Transverse colon (tissue), 4 donors: ENCODE measurements at regions not wholly inside any gene's neighbourhood (a gene's known extent, or its start where the extent isn't known, plus 50 kb on each side); places are given as distances from the start of the nearest gene placed in this dataset.

Experiments used
- DNase-seq: peaks from one replicate; pipeline ENCODE4 v3.0.0-alpha.2; 2019
- H3K27ac ChIP-seq, 4 donors: fragments of 200-600 bp; sonication (generic); 2 replicates each; pipeline ENCODE4 v1.5.1; 2016 to 2018; ENCODE audit warnings: inconsistent platforms in 4 of 4
- H3K27me3 ChIP-seq: fragments of 200-600 bp; sonication (generic); 2 replicates; pipeline ENCODE4 v1.5.1; 2017; ENCODE audit warnings: inconsistent platforms
- H3K36me3 ChIP-seq, 4 donors: fragments of 200-600 bp; sonication (generic); 2 replicates each; pipeline ENCODE4 v1.5.1; 2017 to 2019; ENCODE audit warnings: inconsistent platforms in 4 of 4
- H3K4me1 ChIP-seq, 4 donors: fragments of 200-600 bp; sonication (generic); 2 replicates each; pipeline ENCODE4 v1.5.1; 2017 to 2020; ENCODE audit warnings: inconsistent platforms in 4 of 4
- H3K4me3 ChIP-seq, 4 donors: fragments of 200-600 bp; sonication (generic); 1 replicate in 1 of 4; 2 replicates in 3 of 4; pipeline versions ENCODE4 v1.5.1 to v1.6.1; 2017 to 2019; ENCODE audit warnings: inconsistent platforms in 4 of 4
- H3K9me3 ChIP-seq, 2 donors: fragments of 200-600 bp; sonication (generic); 2 replicates each; pipeline ENCODE4 v1.5.1; 2017 to 2019; ENCODE audit warnings: inconsistent platforms in 2 of 2
- CTCF ChIP-seq, 5 experiments: fragments of 200-600 bp in 3 of 5; fragments of 450-650 bp in 2 of 5; sonication (generic) in 3 of 5; IDR thresholded peaks; 1 replicate in 2 of 5; 2 replicates in 3 of 5; pipeline ENCODE4 v1.5.1; 2016 to 2017; ENCODE audit warnings: antibody characterized with exemption in 5 of 5, inconsistent platforms in 3 of 5, mild to moderate bottlenecking in 2 of 5, moderate library complexity in 1 of 5
- EP300 ChIP-seq: sonication (generic); formaldehyde crosslinking; IDR thresholded peaks from one replicate; pipeline ENCODE4 v1.6.1; 2017; ENCODE audit warnings: antibody characterized with exemption, low read depth
- POLR2A ChIP-seq: fragments of 450-650 bp; IDR thresholded peaks from one replicate; pipeline ENCODE4 v1.6.1; 2016; ENCODE audit warnings: antibody characterized with exemption, mild to moderate bottlenecking, moderate library complexity
- POLR2AphosphoS5 ChIP-seq, 3 donors: sonication (generic); formaldehyde crosslinking; IDR thresholded peaks; one replicate each; pipeline ENCODE4 v1.6.1; 2016; ENCODE audit warnings: antibody characterized with exemption in 3 of 3
- WGBS, 2 donors: methylation state at CpG; one replicate each; pipeline ENCODE4 v1.1.5; 2018; ENCODE audit warnings: low coverage in 1 of 2; 5-methylcytosine and 5-hydroxymethylcytosine counted together
- in situ Hi-C, 4 donors: fragments of 200-750 bp; cut with MboI; loops; one replicate each; pipeline versions ENCODE4 v1.15.0 to v1.15.1; 2017; ENCODE audit warnings: low sequenced_read_pairs in 3 of 4, low pct_ligation_motif_present in 1 of 4, low pct_unique_long_range_greater_than_20kb in 1 of 4
- intact Hi-C: fragments of 100-400 bp; cut with DNase I; formaldehyde crosslinking; loops from one replicate; pipeline ENCODE4 v1.15.1; 2023; ENCODE audit warnings: low total_unique reads

GRCh38 chr20:11235058-11235457 is 561.3 kb upstream of the JAG1 start:
- peaks cover 0 to under 1% (median 0%) of the 10 kb centered on the region in 4 donors for H3K4me1 ChIP-seq
- DNase-seq = no peak
- no peaks in the 10 kb centered on the region for H3K9me3 ChIP-seq
- no peaks in the 10 kb centered on the region for H3K27me3 ChIP-seq
- H3K36me3 ChIP-seq = no peaks in the 10 kb centered on the region
- WGBS, 2 donors = 57 to 85% methylated on average over 3 of the region's 3 CpGs
- H3K27ac ChIP-seq = peak overlapping the region in 1 of 4 donors; percentile 23
- in situ Hi-C loops (no loop called here), intact Hi-C loops (no loop called here)
- no peak overlapping the region for H3K4me3 ChIP-seq
- TF ChIP-seq EP300 (no peak), POLR2A (no peak), CTCF (IDR thresholded peaks at IDR 0.05) (no peak), POLR2AphosphoS5 (IDR thresholded peaks at IDR 0.05) (no peak)

GRCh38 chr20:11242320-11242719 is 568.5 kb upstream of the JAG1 start:
- no peak overlapping the region for H3K27ac ChIP-seq
- no peaks in the 10 kb centered on the region for H3K4me1 ChIP-seq
- H3K4me3 ChIP-seq = no peak overlapping the region
- no peaks in the 10 kb centered on the region for H3K27me3 ChIP-seq
- H3K9me3 ChIP-seq = no peaks in the 10 kb centered on the region
- TF ChIP-seq EP300 (no peak), POLR2A (no peak), CTCF (IDR thresholded peaks at IDR 0.05) (no peak)
- DNase-seq = no peak
- in situ Hi-C loops (no loop called here), intact Hi-C loops (no loop called here)
- no peaks in the 10 kb centered on the region for H3K36me3 ChIP-seq
- 75 to 89% methylated on average over 2 of the region's 2 CpGs for WGBS, 2 donors

GRCh38 chr20:11245431-11245830 is 571.6 kb upstream of the JAG1 start:
- H3K36me3 ChIP-seq = no peaks in the 10 kb centered on the region
- in situ Hi-C loops = no loop called here

GRCh38 chr20:11246251-11246775 is 572.5 kb upstream of the JAG1 start:
- no peaks in the 10 kb centered on the region for H3K36me3 ChIP-seq
- WGBS, 2 donors = 74 to 78% methylated on average over 5 of the region's 5 CpGs
- no peak for TF ChIP-seq EP300
- no peak for TF ChIP-seq POLR2A
- no peak for TF ChIP-seq POLR2AphosphoS5 (IDR thresholded peaks at IDR 0.05)
- TF ChIP-seq CTCF (IDR thresholded peaks at IDR 0.05) = no peak
- no peak for DNase-seq
- no peaks in the 10 kb centered on the region for H3K9me3 ChIP-seq
- in situ Hi-C loops = no loop called here
- no peaks in the 10 kb centered on the region for H3K27me3 ChIP-seq
- no peaks in the 10 kb centered on the region for H3K4me1 ChIP-seq
- H3K27ac ChIP-seq = no peak overlapping the region
- intact Hi-C loops = no loop called here
- H3K4me3 ChIP-seq = no peak overlapping the region

More at GRCh38 chr20:11245431-11245830, 571.6 kb upstream of the JAG1 start:
- no peak for DNase-seq
- Histone ChIP-seq H3K4me1 (no peaks in the 10 kb centered on the region), H3K27ac (no peak overlapping the region), H3K9me3 (no peaks in the 10 kb centered on the region), H3K27me3 (no peaks in the 10 kb centered on the region), H3K4me3 (no peak overlapping the region)
- intact Hi-C loops = no loop called here
- no peak for TF ChIP-seq POLR2A
